SK-N-MC (cell line): ENCODE measurements at regions not wholly inside any gene's neighbourhood (a gene's known extent, or its start where the extent isn't known, plus 50 kb on each side); places are given as distances from the start of the nearest gene placed in this dataset.

Experiments used
- DNase-seq: peaks from one replicate; pipeline ENCODE4 v3.0.0-alpha.2; 2011; ENCODE audit warnings: low read depth, low spot score
- H3K27ac ChIP-seq: fragments of 200-600 bp; sonication (generic); 2 replicates; pipeline ENCODE4 v1.5.1; 2016; ENCODE audit warnings: mixed run types
- H3K36me3 ChIP-seq: fragments of 200-600 bp; sonication (generic); 2 replicates; pipeline ENCODE4 v1.6.1; 2017; ENCODE audit warnings: antibody characterized with exemption, low read length, mixed read lengths; ENCODE audit not compliant: insufficient read depth
- H3K4me3 ChIP-seq: fragments of 200-600 bp; sonication (generic); 2 replicates; pipeline ENCODE4 v1.5.1; 2016
- H3K9ac ChIP-seq: fragments of 200-600 bp; sonication (generic); 2 replicates; pipeline ENCODE4 v1.8.0; 2017; ENCODE audit warnings: mixed run types, mixed read lengths; ENCODE audit not compliant: insufficient read length
- H3K9me3 ChIP-seq: fragments of 200-600 bp; sonication (generic); 2 replicates; pipeline ENCODE4 v1.6.1; 2017; ENCODE audit warnings: low read depth, mild to moderate bottlenecking, antibody characterized with exemption, low read length, moderate library complexity, mixed read lengths
- EZH2 ChIP-seq: fragments of 200-600 bp; sonication (generic); IDR thresholded peaks from one replicate; pipeline ENCODE4 v1.6.1; 2017; ENCODE audit warnings: antibody characterized with exemption
- FOXP2 ChIP-seq: optimal IDR thresholded peaks from 2 replicates; pipeline ENCODE3; 2011; ENCODE audit warnings: mild to moderate bottlenecking, moderate library complexity; ENCODE audit not compliant: insufficient read depth; ENCODE audit errors: extremely low read length, control extremely low read depth
- POLR2AphosphoS5 ChIP-seq: IDR thresholded peaks from 2 replicates; pipeline ENCODE4 v1.6.1; 2012; ENCODE audit warnings: mild to moderate bottlenecking, low read depth, low read length, borderline replicate concordance

- Histone ChIP-seq H3K4me3 (no peak overlapping the region), H3K27ac (no peak overlapping the region), H3K36me3 (no peaks in the 10 kb centered on the region), H3K9ac (no peak overlapping the region), H3K9me3 (no peaks in the 10 kb centered on the region)
- no peak for DNase-seq
- TF ChIP-seq FOXP2: no peak
- no peak for TF ChIP-seq EZH2
- TF ChIP-seq POLR2AphosphoS5: no peak
Measured at GRCh38 chr2:109700680-109701274, 86.6 kb downstream of the SOWAHC start.

GRCh38 chr2:109701362-109701761 lies 87.2 kb downstream of the SOWAHC start:
- no peaks in the 10 kb centered on the region for H3K9me3 ChIP-seq
- no peak overlapping the region for H3K27ac ChIP-seq
- H3K9ac ChIP-seq: no peak overlapping the region
- no peaks in the 10 kb centered on the region for H3K36me3 ChIP-seq
- TF ChIP-seq EZH2 (no peak), FOXP2 (no peak), POLR2AphosphoS5 (no peak)
- H3K4me3 ChIP-seq: no peak overlapping the region
- DNase-seq: no peak

GRCh38 chr2:109702250-109702985 lies 88.3 kb downstream of the SOWAHC start:
- Histone ChIP-seq H3K4me3 (no peak overlapping the region), H3K9me3 (no peaks in the 10 kb centered on the region), H3K27ac (no peak overlapping the region), H3K9ac (no peak overlapping the region), H3K36me3 (no peaks in the 10 kb centered on the region)
- DNase-seq: no peak
- no peak for TF ChIP-seq EZH2
- TF ChIP-seq POLR2AphosphoS5: no peak
- no peak for TF ChIP-seq FOXP2

- TF ChIP-seq POLR2AphosphoS5: no peak
- no peak for TF ChIP-seq FOXP2
- no peak for TF ChIP-seq EZH2
- Histone ChIP-seq H3K27ac (no peak overlapping the region), H3K36me3 (no peaks in the 10 kb centered on the region), H3K9me3 (no peaks in the 10 kb centered on the region), H3K9ac (no peak overlapping the region), H3K4me3 (no peak overlapping the region)
- DNase-seq: no peak
Measured at GRCh38 chr2:109703077-109703476, 88.9 kb downstream of the SOWAHC start.

- TF ChIP-seq EZH2: no peak
- TF ChIP-seq FOXP2: no peak
- no peak for TF ChIP-seq POLR2AphosphoS5
- H3K9ac ChIP-seq: no peak overlapping the region
- no peaks in the 10 kb centered on the region for H3K36me3 ChIP-seq
- no peak overlapping the region for H3K4me3 ChIP-seq
- H3K9me3 ChIP-seq: no peaks in the 10 kb centered on the region
- no peak overlapping the region for H3K27ac ChIP-seq
- DNase-seq: no peak
Measured at GRCh38 chr2:109703798-109704197, 89.6 kb downstream of the SOWAHC start.

GRCh38 chr2:109707281-109708147 lies 86.6 kb upstream of the RGPD5 start:
- no peak for TF ChIP-seq EZH2
- TF ChIP-seq POLR2AphosphoS5: no peak
- TF ChIP-seq FOXP2: no peak
- Histone ChIP-seq H3K9ac (no peak overlapping the region), H3K4me3 (no peak overlapping the region), H3K9me3 (no peaks in the 10 kb centered on the region), H3K27ac (no peak overlapping the region), H3K36me3 (no peaks in the 10 kb centered on the region)
- no peak for DNase-seq

GRCh38 chr2:109710505-109711229 lies 83.4 kb upstream of the RGPD5 start:
- Histone ChIP-seq H3K27ac (no peak overlapping the region), H3K9ac (no peak overlapping the region), H3K4me3 (no peak overlapping the region), H3K9me3 (no peaks in the 10 kb centered on the region), H3K36me3 (no peaks in the 10 kb centered on the region)
- no peak for TF ChIP-seq POLR2AphosphoS5
- no peak for TF ChIP-seq EZH2
- TF ChIP-seq FOXP2: no peak
- DNase-seq: no peak
